K562 (cell line): ENCODE measurements at regions not wholly inside any gene's neighbourhood (a gene's known extent, or its start where the extent isn't known, plus 50 kb on each side); places are given as distances from the start of the nearest gene placed in this dataset.
A peak's percentile ranks its signal among the peaks of the same experiment; 100 is the strongest.

ENCODE experiments used
- AFF4 ChIP-seq: sonication (generic); formaldehyde crosslinking; IDR thresholded peaks from 2 replicates; pipeline ENCODE4 v1.8.0; 2023; ENCODE audit warnings: mild to moderate bottlenecking, missing genetic modification reagents
- C11orf30 ChIP-seq: fragments of 450-650 bp; IDR thresholded peaks from 2 replicates; pipeline ENCODE4 v1.6.1; 2016; ENCODE audit warnings: low read depth, mild to moderate bottlenecking
- CC2D1A ChIP-seq: fragments of 450-650 bp; IDR thresholded peaks from 2 replicates; pipeline ENCODE4 v1.6.1; 2017; ENCODE audit warnings: mild to moderate bottlenecking
- EWSR1 ChIP-seq: fragments of 450-650 bp; IDR thresholded peaks from 2 replicates; pipeline ENCODE4 v1.6.1; 2018; ENCODE audit warnings: borderline replicate concordance, mild to moderate bottlenecking, low read depth, moderate library complexity; ENCODE audit not compliant: partially characterized antibody
- FOSL1 ChIP-seq: fragments of 200-800 bp; sonication (Bioruptor generic); conservative IDR thresholded peaks from 2 replicates; pipeline ENCODE4 v1.6.1; 2016; ENCODE audit warnings: missing genetic modification characterization, missing compliant biosample characterization
- FOXK2 ChIP-seq, 2 experiments: fragments of 450-650 bp; IDR thresholded peaks in 1 of 2; conservative IDR thresholded peaks in 1 of 2; 2 replicates each; pipeline ENCODE4 v1.6.1; 2016; ENCODE audit warnings: low read depth in 2 of 2, mild to moderate bottlenecking in 1 of 2
- FOXP1 ChIP-seq: sonication (generic); formaldehyde crosslinking; IDR thresholded peaks from 2 replicates; pipeline ENCODE4 v1.8.0; 2022; ENCODE audit warnings: mild to moderate bottlenecking, missing genetic modification reagents
- HLTF ChIP-seq: fragments of 450-650 bp; IDR thresholded peaks from 2 replicates; pipeline ENCODE4 v1.6.1; 2016
- HNRNPLL ChIP-seq: fragments of 200-400 bp; formaldehyde crosslinking; IDR thresholded peaks from 2 replicates; pipeline ENCODE4 v1.6.1; 2017; ENCODE audit warnings: low read length, low read depth, mild to moderate bottlenecking; ENCODE audit not compliant: poor library complexity, severe bottlenecking
- HOXB6 ChIP-seq: fragments of 250-450 bp; sonication (Bioruptor Pico); IDR thresholded peaks from 2 replicates; pipeline ENCODE4 v1.5.1; 2022; ENCODE audit warnings: mild to moderate bottlenecking, borderline replicate concordance
- IRF2 ChIP-seq: sonication (generic); formaldehyde crosslinking; IDR thresholded peaks from 2 replicates; pipeline ENCODE4 v1.8.1; 2022; ENCODE audit warnings: mild to moderate bottlenecking, missing genetic modification reagents
- RCOR1 ChIP-seq, 2 experiments: IDR thresholded peaks; 2 replicates each; pipeline ENCODE4 v1.6.1; 2012; ENCODE audit warnings: low read depth in 2 of 2, low read length in 2 of 2, borderline replicate concordance in 1 of 2, improper control_type of control experiment in 1 of 2
- ZBTB34 ChIP-seq: fragments of 250-450 bp; sonication (Bioruptor Pico); IDR thresholded peaks from 2 replicates; pipeline ENCODE4 v1.8.0; 2021; ENCODE audit warnings: mild to moderate bottlenecking, moderate library complexity
- ZBTB5 ChIP-seq: fragments of 450-650 bp; IDR thresholded peaks from 2 replicates; pipeline ENCODE4 v1.6.1; 2017; ENCODE audit warnings: antibody characterized with exemption
- ZC3H8 ChIP-seq: fragments of 450-650 bp; IDR thresholded peaks from 2 replicates; pipeline ENCODE4 v1.6.1; 2017
- ZNF239 ChIP-seq: fragments of 250-450 bp; sonication (Bioruptor Pico); IDR thresholded peaks from 2 replicates; pipeline ENCODE4 v1.4.0; 2020; ENCODE audit warnings: mild to moderate bottlenecking
- ZNF444 ChIP-seq: fragments of 250-450 bp; sonication (Bioruptor Pico); IDR thresholded peaks from 2 replicates; pipeline ENCODE4 v1.4.0; 2020; ENCODE audit warnings: mild to moderate bottlenecking, moderate library complexity
- ZNF449 ChIP-seq: fragments of 250-450 bp; sonication (Bioruptor Pico); IDR thresholded peaks from 2 replicates; pipeline ENCODE4 v1.8.0; 2022; ENCODE audit warnings: moderate library complexity, mild to moderate bottlenecking, inconsistent platforms
- ZSCAN29 ChIP-seq: fragments of 450-650 bp; IDR thresholded peaks from 2 replicates; pipeline ENCODE4 v1.6.1; 2017

GRCh38 chr12:92078167-92079053 lies 67.2 kb downstream of the BTG1 start (continued):
- no peak for TF ChIP-seq AFF4 (CRISPR knock-in tag)
- no peak for TF ChIP-seq ZNF444 (CRISPR knock-in tag)
- no peak for TF ChIP-seq EWSR1
- TF ChIP-seq HOXB6 (CRISPR knock-in tag) = no peak
- 0 out of 4 replicates have a peak, but pooled peaks have one; percentile 20 to 27 for TF ChIP-seq FOXK2 (conservative IDR thresholded peaks at IDR 0.05 in 1 of 2, IDR thresholded peaks at IDR 0.05 in 1 of 2; ENCODE audit: low read depth in 2 of 2)
- no peak for TF ChIP-seq ZBTB5
- no peak for TF ChIP-seq HNRNPLL
- peak; percentile 71; the same call in 1 of the 2 replicates for TF ChIP-seq FOSL1 (tag)
- no peak for TF ChIP-seq ZNF239 (CRISPR knock-in tag)
- TF ChIP-seq C11orf30 = peak; percentile 97
- no peak for TF ChIP-seq ZC3H8
- 0 out of 4 replicates have a peak, but pooled peaks of 1 of the 2 experiments have one; percentile 31 for TF ChIP-seq RCOR1 (IDR thresholded peaks at IDR 0.05; ENCODE audit: borderline replicate concordance in 1 of 2, low read depth in 2 of 2, low read length in 2 of 2)
- no peak for TF ChIP-seq HLTF
- TF ChIP-seq IRF2 (CRISPR knock-in tag) = no peak
- TF ChIP-seq ZNF449 (CRISPR knock-in tag) = no peak
- TF ChIP-seq ZSCAN29 = no peak
- no peak for TF ChIP-seq ZBTB34
- no peak for TF ChIP-seq FOXP1 (CRISPR knock-in tag)
- no peak for TF ChIP-seq CC2D1A
